ENCODE measurements at regions not wholly inside any gene's neighbourhood (a gene's known extent, or its start where the extent isn't known, plus 50 kb on each side); places are given as distances from the start of the nearest gene placed in this dataset.
"Not testable (repeated sequence)": the region's sequence is repeated elsewhere in the genome, so short reads cannot be mapped to it uniquely, and the experiment has no call there.

- not testable (repeated sequence) for H3K27ac ChIP-seq (ENCODE audit: low read depth in 1 of 3, low read length in 2 of 3); H3K4me1 ChIP-seq (ENCODE audit: control insufficient read depth in 3 of 3, insufficient read depth in 2 of 3, low read depth in 1 of 3, low read length in 2 of 3); H3K27me3 ChIP-seq (ENCODE audit: control insufficient read depth in 3 of 3, insufficient read depth in 3 of 3, low read length in 3 of 3); DNase-seq; H3K4me3 ChIP-seq (ENCODE audit: low read depth in 1 of 3, low read length in 3 of 3); FAIRE-seq; H3K9me3 ChIP-seq (ENCODE audit: control insufficient read depth in 2 of 2, insufficient read depth in 1 of 2, low read depth in 1 of 2, low read length in 1 of 2); H3K36me3 ChIP-seq (ENCODE audit: control insufficient read depth in 3 of 3, insufficient read depth in 2 of 3, low read depth in 1 of 3, low read length in 3 of 3)
- WGBS, 3 donors = 92 to 95% (median 94%) methylated on average over 6 of the region's 6 CpGs
Measured at GRCh38 chr13:73805326-73805958, 328.8 kb downstream of the KLF12 start.

GRCh38 chr13:73803997-73804396, 330.2 kb downstream of the KLF12 start:
- Histone ChIP-seq H3K36me3 (ENCODE audit: control insufficient read depth in 3 of 3, insufficient read depth in 2 of 3, low read depth in 1 of 3, low read length in 3 of 3) (no peaks in the 10 kb centered on the region), H3K27me3 (ENCODE audit: control insufficient read depth in 3 of 3, insufficient read depth in 3 of 3, low read length in 3 of 3) (no peaks in the 10 kb centered on the region), H3K27ac (ENCODE audit: low read depth in 1 of 3, low read length in 2 of 3) (no peak overlapping the region), H3K4me1 (ENCODE audit: control insufficient read depth in 3 of 3, insufficient read depth in 2 of 3, low read depth in 1 of 3, low read length in 2 of 3) (no peaks in the 10 kb centered on the region), H3K9me3 (ENCODE audit: control insufficient read depth in 2 of 2, insufficient read depth in 1 of 2, low read depth in 1 of 2, low read length in 1 of 2) (no peaks in the 10 kb centered on the region), H3K4me3 (ENCODE audit: low read depth in 1 of 3, low read length in 3 of 3) (no peak overlapping the region)
- WGBS, 3 donors = 41 to 77% (median 54%) methylated on average over 1 of the region's 1 CpG
- FAIRE-seq (no peak), DNase-seq (peak in 1 of 2 donors; percentile 7)

DNA sequence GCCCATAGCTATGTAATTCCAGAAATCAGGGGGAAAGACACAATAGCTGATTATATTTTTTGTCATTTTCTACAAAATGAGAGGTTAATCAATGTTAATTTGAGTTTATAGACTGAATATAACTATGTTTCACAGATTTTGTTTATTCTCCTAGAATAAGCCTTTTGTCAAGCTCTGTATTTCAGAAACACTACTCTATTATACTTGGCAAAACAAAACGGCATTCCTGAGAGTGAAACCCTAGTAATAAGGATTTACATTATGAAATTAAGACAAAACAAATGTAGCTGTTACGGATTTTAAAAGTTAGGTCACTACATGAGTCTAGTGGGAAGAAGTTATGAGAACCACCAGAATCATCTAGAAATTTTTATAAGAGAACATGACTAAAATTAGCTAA, 334.2 kb downstream of the KLF12 start:
- Histone ChIP-seq H3K27ac (ENCODE audit: low read depth in 1 of 3, low read length in 2 of 3) (no peak overlapping the region), H3K4me1 (ENCODE audit: control insufficient read depth in 3 of 3, insufficient read depth in 2 of 3, low read depth in 1 of 3, low read length in 2 of 3) (no peaks in the 10 kb centered on the region), H3K36me3 (ENCODE audit: control insufficient read depth in 3 of 3, insufficient read depth in 2 of 3, low read depth in 1 of 3, low read length in 3 of 3) (no peaks in the 10 kb centered on the region), H3K27me3 (ENCODE audit: control insufficient read depth in 3 of 3, insufficient read depth in 3 of 3, low read length in 3 of 3) (no peaks in the 10 kb centered on the region), H3K4me3 (ENCODE audit: low read depth in 1 of 3, low read length in 3 of 3) (no peak overlapping the region), H3K9me3 (ENCODE audit: control insufficient read depth in 2 of 2, insufficient read depth in 1 of 2, low read depth in 1 of 2, low read length in 1 of 2) (no peaks in the 10 kb centered on the region)
- WGBS, 3 donors = 76 to 93% (median 85%) methylated on average over 2 of the region's 2 CpGs
- DNase-seq (no peak), FAIRE-seq (no peak)

DNA sequence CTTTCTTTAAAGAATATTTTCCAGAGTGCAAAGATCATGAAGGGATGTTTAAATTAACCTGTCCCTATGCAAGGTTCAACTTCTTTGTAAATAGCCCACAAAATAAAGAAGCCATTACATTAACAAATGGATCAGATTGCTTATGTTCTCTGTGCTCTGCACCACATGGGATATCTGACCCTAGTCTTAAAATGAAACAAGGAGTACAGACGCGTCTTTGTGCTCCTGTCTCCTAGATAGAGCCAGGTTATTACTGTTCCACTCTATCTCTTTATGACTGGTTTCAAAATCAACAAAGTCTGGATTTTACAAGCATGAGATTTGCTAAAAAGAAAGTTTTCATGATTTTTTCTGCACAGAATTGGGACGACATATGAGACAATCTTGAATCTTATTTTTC, 339.4 kb downstream of the KLF12 start:
- H3K4me3 ChIP-seq (ENCODE audit: low read depth in 1 of 3, low read length in 3 of 3) = no peak overlapping the region
- no peaks in the 10 kb centered on the region for H3K4me1 ChIP-seq (ENCODE audit: control insufficient read depth in 3 of 3, insufficient read depth in 2 of 3, low read depth in 1 of 3, low read length in 2 of 3)
- H3K9me3 ChIP-seq (ENCODE audit: control insufficient read depth in 2 of 2, insufficient read depth in 1 of 2, low read depth in 1 of 2, low read length in 1 of 2) = no peaks in the 10 kb centered on the region
- 54 to 87% (median 75%) methylated on average over 3 of the region's 3 CpGs for WGBS, 3 donors
- DNase-seq (peak in 1 of 2 donors; percentile 5), FAIRE-seq (no peak)
- no peak overlapping the region for H3K27ac ChIP-seq (ENCODE audit: low read depth in 1 of 3, low read length in 2 of 3)
- H3K36me3 ChIP-seq (ENCODE audit: control insufficient read depth in 3 of 3, insufficient read depth in 2 of 3, low read depth in 1 of 3, low read length in 3 of 3) = no peaks in the 10 kb centered on the region
- H3K27me3 ChIP-seq (ENCODE audit: control insufficient read depth in 3 of 3, insufficient read depth in 3 of 3, low read length in 3 of 3) = no peaks in the 10 kb centered on the region

- H3K27me3 ChIP-seq (ENCODE audit: control insufficient read depth in 3 of 3, insufficient read depth in 3 of 3, low read length in 3 of 3) = no peaks in the 10 kb centered on the region
- no peaks in the 10 kb centered on the region for H3K4me1 ChIP-seq (ENCODE audit: control insufficient read depth in 3 of 3, insufficient read depth in 2 of 3, low read depth in 1 of 3, low read length in 2 of 3)
- no peaks in the 10 kb centered on the region for H3K36me3 ChIP-seq (ENCODE audit: control insufficient read depth in 3 of 3, insufficient read depth in 2 of 3, low read depth in 1 of 3, low read length in 3 of 3)
- FAIRE-seq (no peak), DNase-seq (no peak)
- no peak overlapping the region for H3K4me3 ChIP-seq (ENCODE audit: low read depth in 1 of 3, low read length in 3 of 3)
- no peak overlapping the region for H3K27ac ChIP-seq (ENCODE audit: low read depth in 1 of 3, low read length in 2 of 3)
- no peaks in the 10 kb centered on the region for H3K9me3 ChIP-seq (ENCODE audit: control insufficient read depth in 2 of 2, insufficient read depth in 1 of 2, low read depth in 1 of 2, low read length in 1 of 2)
Measured at GRCh38 chr13:73793361-73793760, 340.8 kb downstream of the KLF12 start.

- no peak for FAIRE-seq
- no peak for DNase-seq
- H3K27me3 ChIP-seq (ENCODE audit: control insufficient read depth in 3 of 3, insufficient read depth in 3 of 3, low read length in 3 of 3) = no peaks in the 10 kb centered on the region
- no peaks in the 10 kb centered on the region for H3K36me3 ChIP-seq (ENCODE audit: control insufficient read depth in 3 of 3, insufficient read depth in 2 of 3, low read depth in 1 of 3, low read length in 3 of 3)
- no peak overlapping the region for H3K27ac ChIP-seq (ENCODE audit: low read depth in 1 of 3, low read length in 2 of 3)
- H3K4me3 ChIP-seq (ENCODE audit: low read depth in 1 of 3, low read length in 3 of 3) = no peak overlapping the region
- no peaks in the 10 kb centered on the region for H3K9me3 ChIP-seq (ENCODE audit: control insufficient read depth in 2 of 2, insufficient read depth in 1 of 2, low read depth in 1 of 2, low read length in 1 of 2)
- H3K4me1 ChIP-seq (ENCODE audit: control insufficient read depth in 3 of 3, insufficient read depth in 2 of 3, low read depth in 1 of 3, low read length in 2 of 3) = no peaks in the 10 kb centered on the region
- WGBS, 3 donors = 82 to 89% (median 85%) methylated on average over 5 of the region's 5 CpGs
Measured at GRCh38 chr13:73792796-73793195, 341.4 kb downstream of the KLF12 start.

DNA sequence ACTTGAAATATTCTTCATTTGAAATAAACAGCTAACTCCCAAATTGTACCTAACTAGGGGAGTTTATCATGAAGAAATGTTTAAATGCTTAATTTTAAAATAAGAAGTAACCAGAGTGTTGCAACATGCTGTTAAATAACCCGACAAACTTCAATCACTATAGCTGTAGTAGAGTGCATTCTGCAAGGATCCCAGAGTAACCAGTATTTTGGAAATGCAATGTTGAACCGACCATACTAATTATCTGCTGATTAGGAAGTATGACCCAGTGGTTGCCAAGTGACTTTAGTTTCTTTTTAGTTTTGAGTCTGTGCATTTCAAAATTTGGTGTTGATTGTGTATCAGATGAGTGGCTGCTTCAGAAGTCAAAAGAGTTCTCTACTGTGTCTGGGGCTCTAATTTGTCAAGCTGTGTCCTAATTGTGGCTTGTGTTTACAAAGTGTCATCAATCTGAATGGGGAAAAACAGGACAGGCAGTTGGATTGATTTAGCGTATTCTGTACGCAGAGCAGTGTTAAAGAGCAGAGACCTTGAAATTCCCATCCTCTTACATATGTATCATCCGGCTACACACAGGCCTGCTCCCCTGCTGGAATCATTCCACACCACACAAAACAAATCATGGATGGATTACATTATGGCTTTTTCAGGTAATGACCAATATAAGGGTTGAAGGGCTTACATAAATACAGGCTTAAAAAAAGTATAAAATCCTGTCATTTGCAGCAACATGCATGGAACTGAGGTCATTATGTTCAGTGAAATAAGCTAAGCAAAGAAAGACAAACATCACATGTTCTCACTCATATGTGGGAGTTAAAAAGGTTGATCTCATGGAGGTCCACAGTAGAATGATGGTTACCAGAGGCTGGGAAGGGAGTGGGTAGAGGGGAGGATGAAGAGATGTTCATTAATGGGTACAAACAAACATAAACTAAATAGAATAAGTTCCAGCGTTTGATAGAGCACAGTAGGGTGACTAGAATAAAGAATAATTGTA, 351.5 kb downstream of the KLF12 start:
- Histone ChIP-seq H3K27ac (ENCODE audit: low read depth in 1 of 3, low read length in 2 of 3) (no peak overlapping the region), H3K4me1 (ENCODE audit: control insufficient read depth in 3 of 3, insufficient read depth in 2 of 3, low read depth in 1 of 3, low read length in 2 of 3) (peaks cover 0 to 2% (median 0%) of the 10 kb centered on the region in 3 donors), H3K9me3 (ENCODE audit: control insufficient read depth in 2 of 2, insufficient read depth in 1 of 2, low read depth in 1 of 2, low read length in 1 of 2) (no peaks in the 10 kb centered on the region), H3K4me3 (ENCODE audit: low read depth in 1 of 3, low read length in 3 of 3) (no peak overlapping the region), H3K27me3 (ENCODE audit: control insufficient read depth in 3 of 3, insufficient read depth in 3 of 3, low read length in 3 of 3) (no peaks in the 10 kb centered on the region), H3K36me3 (ENCODE audit: control insufficient read depth in 3 of 3, insufficient read depth in 2 of 3, low read depth in 1 of 3, low read length in 3 of 3) (no peaks in the 10 kb centered on the region)
- DNase-seq (no peak), FAIRE-seq (no peak)
- WGBS, 3 donors = 78 to 86% (median 83%) methylated on average over 6 of the region's 6 CpGs

DNA sequence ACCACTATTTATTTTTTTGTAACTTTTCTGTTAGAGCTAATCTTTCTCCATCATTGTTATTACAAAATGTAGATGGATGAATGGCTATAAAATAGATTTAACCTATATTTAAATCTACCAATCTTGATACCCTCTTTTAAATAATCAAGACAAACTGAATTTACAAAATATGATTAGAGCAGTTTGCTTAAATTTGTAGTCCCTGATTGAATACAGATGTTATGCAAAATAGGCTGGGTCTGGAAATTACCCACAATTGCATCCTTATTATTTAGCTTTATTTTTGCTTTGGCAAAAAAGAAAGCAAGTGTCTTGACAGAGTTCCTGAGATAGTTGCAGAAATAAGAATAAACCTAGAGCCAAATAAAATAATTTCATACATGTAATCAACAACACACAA, 352.8 kb downstream of the KLF12 start:
- H3K4me3 ChIP-seq (ENCODE audit: low read depth in 1 of 3, low read length in 3 of 3) = no peak overlapping the region
- peaks cover 0 to 2% (median 0%) of the 10 kb centered on the region in 3 donors for H3K4me1 ChIP-seq (ENCODE audit: control insufficient read depth in 3 of 3, insufficient read depth in 2 of 3, low read depth in 1 of 3, low read length in 2 of 3)
- FAIRE-seq = no peak
- DNase-seq = no peak
- H3K27ac ChIP-seq (ENCODE audit: low read depth in 1 of 3, low read length in 2 of 3) = no peak overlapping the region
- no peaks in the 10 kb centered on the region for H3K27me3 ChIP-seq (ENCODE audit: control insufficient read depth in 3 of 3, insufficient read depth in 3 of 3, low read length in 3 of 3)
- no peaks in the 10 kb centered on the region for H3K9me3 ChIP-seq (ENCODE audit: control insufficient read depth in 2 of 2, insufficient read depth in 1 of 2, low read depth in 1 of 2, low read length in 1 of 2)
- no peaks in the 10 kb centered on the region for H3K36me3 ChIP-seq (ENCODE audit: control insufficient read depth in 3 of 3, insufficient read depth in 2 of 3, low read depth in 1 of 3, low read length in 3 of 3)

Measured in small intestine (tissue), 7 donors.